Natural killer cell (primary cell): ENCODE measurements at regions not wholly inside any gene's neighbourhood (a gene's known extent, or its start where the extent isn't known, plus 50 kb on each side); places are given as distances from the start of the nearest gene placed in this dataset.

ENCODE experiments used
- ATAC-seq, 3 donors: fragments of 150-1000 bp in 2 of 3; fragments of 200-7000 bp in 1 of 3; cut with Tn5 transposase; 1 replicate in 1 of 3; 2 replicates in 2 of 3; pipeline ENCODE4 v1.10.0; 2021; ENCODE audit warnings: mild to moderate bottlenecking in 2 of 3, moderate library complexity in 2 of 3
- DNase-seq, 2 donors: peaks; one replicate each; pipeline versions ENCODE4 v3.0.0 to v3.0.0-alpha.2; 2013 to 2021; ENCODE audit warnings: mixed read lengths in 1 of 2
- H3K27ac ChIP-seq: one replicate; pipeline ENCODE4 v1.5.1; 2013; ENCODE audit warnings: mild to moderate bottlenecking, low read length
- H3K27me3 ChIP-seq: one replicate; pipeline ENCODE4 v1.6.1; 2013; ENCODE audit warnings: low read length; ENCODE audit not compliant: control insufficient read depth, insufficient read depth
- H3K36me3 ChIP-seq: one replicate; pipeline ENCODE4 v1.6.1; 2013; ENCODE audit warnings: low read length; ENCODE audit not compliant: control insufficient read depth, insufficient read depth
- H3K4me1 ChIP-seq: one replicate; pipeline ENCODE4 v1.6.1; 2013; ENCODE audit warnings: low read length; ENCODE audit not compliant: control insufficient read depth, insufficient read depth
- H3K4me3 ChIP-seq: one replicate; pipeline ENCODE4 v1.5.1; 2013; ENCODE audit warnings: low read length
- H3K9me3 ChIP-seq: one replicate; pipeline ENCODE4 v1.6.1; 2013; ENCODE audit warnings: low read length; ENCODE audit not compliant: control insufficient read depth, insufficient read depth
- H3K27ac Mint-ChIP-seq, 2 donors: one replicate each; pipeline ENCODE4 v1.8.0; 2022; ENCODE audit warnings: mild to moderate bottlenecking in 2 of 2, mixed read lengths in 2 of 2, moderate library complexity in 1 of 2
- H3K27me3 Mint-ChIP-seq, 2 donors: one replicate each; pipeline ENCODE4 v1.8.0; 2022; ENCODE audit warnings: low read depth in 2 of 2, mixed read lengths in 2 of 2
- H3K36me3 Mint-ChIP-seq: one replicate; pipeline ENCODE4 v1.8.0; 2022; ENCODE audit warnings: mixed read lengths
- H3K4me1 Mint-ChIP-seq, 2 donors: one replicate each; pipeline ENCODE4 v1.8.0; 2022; ENCODE audit warnings: mixed read lengths in 2 of 2
- H3K4me3 Mint-ChIP-seq: one replicate; pipeline ENCODE4 v1.8.0; 2022; ENCODE audit warnings: mild to moderate bottlenecking, moderate library complexity, mixed read lengths
- H3K9me3 Mint-ChIP-seq, 2 donors: one replicate each; pipeline ENCODE4 v1.8.0; 2022; ENCODE audit warnings: mixed read lengths in 2 of 2
- WGBS: methylation state at CpG from one replicate; pipeline ENCODE4 v1.1.7; 2013; ENCODE audit warnings: missing lambda C conversion rate; ENCODE audit not compliant: insufficient coverage; 5-methylcytosine and 5-hydroxymethylcytosine counted together
- intact Hi-C: fragments of 100-400 bp; cut with micrococcal nuclease; formaldehyde crosslinking; loops from one replicate; pipeline ENCODE4 v1.14.2; 2022
- TF ChIP-seq, protein P1 (sequence below): fragments of 200-600 bp; IDR thresholded peaks from one replicate; pipeline ENCODE4 v1.8.0; 2022; ENCODE audit warnings: antibody characterized with exemption

DNA sequence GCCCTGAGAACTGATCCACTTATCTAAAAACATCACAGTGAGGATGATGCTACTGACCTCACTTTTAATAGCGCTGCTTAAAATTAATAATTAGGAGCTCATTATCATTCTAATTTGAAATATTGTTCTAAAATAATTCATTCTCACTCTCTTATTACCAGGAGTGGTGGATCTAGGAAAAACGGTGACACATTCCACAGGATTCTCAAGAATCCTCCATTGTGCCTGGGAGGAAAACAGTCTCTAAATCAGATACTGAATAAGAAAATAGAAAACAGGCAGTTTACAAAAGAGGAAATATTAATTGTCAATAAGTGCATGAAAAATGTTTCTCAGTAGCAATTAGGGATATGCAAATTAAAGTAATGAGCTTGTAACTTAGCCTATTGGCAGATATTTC, 187.4 kb downstream of the TENT5A start:
- intact Hi-C loops: no loop called here

DNA sequence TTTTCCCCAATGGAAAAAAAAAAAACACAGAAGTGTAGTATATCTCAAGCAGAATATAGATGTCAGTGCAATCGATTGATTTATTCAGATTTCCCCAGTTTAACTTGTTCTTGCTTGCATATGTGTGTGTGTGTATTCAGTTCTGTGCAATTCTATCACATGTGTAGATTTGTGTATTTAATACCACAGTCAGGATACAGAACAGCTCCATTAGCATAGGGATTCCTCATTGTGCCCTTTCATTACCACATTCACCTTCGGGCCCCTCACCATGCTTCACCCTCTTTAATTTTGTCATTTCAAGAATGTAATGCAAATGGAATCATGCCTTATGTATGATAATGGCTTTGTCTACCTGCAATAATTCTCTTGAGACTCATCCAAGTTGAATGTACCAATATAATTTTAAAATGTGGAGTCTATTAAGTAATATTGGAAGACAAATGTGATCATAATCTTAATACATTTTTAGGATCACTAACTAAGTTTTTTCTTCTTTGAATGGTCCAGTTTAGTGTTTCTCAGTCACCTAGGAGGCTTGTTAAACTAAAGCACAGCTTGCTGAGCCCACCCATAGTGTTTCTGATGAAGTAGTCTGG, 187.9 kb downstream of the TENT5A start:
- Mint-ChIP-seq H3K4me3 (no peak overlapping the region), H3K4me1 (no peaks in the 10 kb centered on the region), H3K9me3 (peaks cover 6 to 8% of the 10 kb centered on the region in 2 donors), H3K27me3 (no peaks in the 10 kb centered on the region), H3K36me3 (no peaks in the 10 kb centered on the region), H3K27ac (no peak overlapping the region)
- ATAC-seq: no peak
- no peaks in the 10 kb centered on the region for H3K4me1 ChIP-seq
- no peak for DNase-seq
- H3K9me3 ChIP-seq: no peaks in the 10 kb centered on the region
- intact Hi-C loops: no loop called here
- 80% methylated on average over 1 of the region's 2 CpGs for WGBS
- TF ChIP-seq, protein P1, sequence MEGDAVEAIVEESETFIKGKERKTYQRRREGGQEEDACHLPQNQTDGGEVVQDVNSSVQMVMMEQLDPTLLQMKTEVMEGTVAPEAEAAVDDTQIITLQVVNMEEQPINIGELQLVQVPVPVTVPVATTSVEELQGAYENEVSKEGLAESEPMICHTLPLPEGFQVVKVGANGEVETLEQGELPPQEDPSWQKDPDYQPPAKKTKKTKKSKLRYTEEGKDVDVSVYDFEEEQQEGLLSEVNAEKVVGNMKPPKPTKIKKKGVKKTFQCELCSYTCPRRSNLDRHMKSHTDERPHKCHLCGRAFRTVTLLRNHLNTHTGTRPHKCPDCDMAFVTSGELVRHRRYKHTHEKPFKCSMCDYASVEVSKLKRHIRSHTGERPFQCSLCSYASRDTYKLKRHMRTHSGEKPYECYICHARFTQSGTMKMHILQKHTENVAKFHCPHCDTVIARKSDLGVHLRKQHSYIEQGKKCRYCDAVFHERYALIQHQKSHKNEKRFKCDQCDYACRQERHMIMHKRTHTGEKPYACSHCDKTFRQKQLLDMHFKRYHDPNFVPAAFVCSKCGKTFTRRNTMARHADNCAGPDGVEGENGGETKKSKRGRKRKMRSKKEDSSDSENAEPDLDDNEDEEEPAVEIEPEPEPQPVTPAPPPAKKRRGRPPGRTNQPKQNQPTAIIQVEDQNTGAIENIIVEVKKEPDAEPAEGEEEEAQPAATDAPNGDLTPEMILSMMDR: no peak
- no peak overlapping the region for H3K4me3 ChIP-seq
- no peaks in the 10 kb centered on the region for H3K36me3 ChIP-seq
- no peaks in the 10 kb centered on the region for H3K27me3 ChIP-seq
- no peak overlapping the region for H3K27ac ChIP-seq

More for the DNA sequence above, 187.4 kb downstream of the TENT5A start:
- Histone ChIP-seq H3K9me3 (no peaks in the 10 kb centered on the region), H3K27ac (no peak overlapping the region), H3K4me1 (no peaks in the 10 kb centered on the region), H3K27me3 (no peaks in the 10 kb centered on the region), H3K36me3 (no peaks in the 10 kb centered on the region), H3K4me3 (no peak overlapping the region)
- H3K9me3 Mint-ChIP-seq: peaks cover 9 to 11% of the 10 kb centered on the region in 2 donors
- DNase-seq: no peak
- TF ChIP-seq, protein P1: no peak
- no peaks in the 10 kb centered on the region for H3K27me3 Mint-ChIP-seq
- no peak overlapping the region for H3K27ac Mint-ChIP-seq
- 60% methylated on average over 1 of the region's 2 CpGs for WGBS
- ATAC-seq: no peak
- no peak overlapping the region for H3K4me3 Mint-ChIP-seq
- H3K4me1 Mint-ChIP-seq: no peaks in the 10 kb centered on the region
- no peaks in the 10 kb centered on the region for H3K36me3 Mint-ChIP-seq

DNA sequence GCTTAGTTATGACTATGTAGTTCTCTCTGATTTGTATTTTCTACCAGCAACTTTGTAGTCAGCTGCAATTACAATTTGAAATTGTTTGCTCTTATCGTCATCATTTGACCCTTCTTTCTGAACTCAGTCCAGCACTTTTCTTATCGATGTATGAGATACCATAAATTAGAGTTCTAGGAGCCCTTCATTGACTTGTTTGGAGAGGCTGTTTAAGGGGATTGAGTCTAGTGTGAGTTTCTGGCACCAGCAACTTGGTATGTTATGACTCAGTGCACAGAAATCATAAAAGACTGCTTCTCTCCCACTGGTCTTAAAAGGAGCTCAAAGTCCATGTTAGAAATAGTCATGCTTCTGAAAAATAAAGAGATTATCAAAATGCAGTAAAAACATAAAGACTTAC, 190.3 kb downstream of the TENT5A start:
- intact Hi-C loops: no loop called here

More for the DNA sequence above, 190.3 kb downstream of the TENT5A start:
- TF ChIP-seq, protein P1: no peak
- no peak for DNase-seq
- no peaks in the 10 kb centered on the region for H3K36me3 Mint-ChIP-seq
- no peaks in the 10 kb centered on the region for H3K4me1 Mint-ChIP-seq
- H3K4me1 ChIP-seq: no peaks in the 10 kb centered on the region
- no peak for ATAC-seq
- WGBS: 100% methylated on average over 2 of the region's 2 CpGs
- no peaks in the 10 kb centered on the region for H3K27me3 Mint-ChIP-seq
- H3K36me3 ChIP-seq: no peaks in the 10 kb centered on the region
- no peaks in the 10 kb centered on the region for H3K27me3 ChIP-seq
- peaks cover 0 to 6% of the 10 kb centered on the region in 2 donors for H3K9me3 Mint-ChIP-seq
- H3K27ac Mint-ChIP-seq: no peak overlapping the region
- H3K9me3 ChIP-seq: no peaks in the 10 kb centered on the region
- H3K4me3 ChIP-seq: no peak overlapping the region
- H3K4me3 Mint-ChIP-seq: no peak overlapping the region
- H3K27ac ChIP-seq: no peak overlapping the region
